SK-N-SH (cell line): ENCODE measurements at regions not wholly inside any gene's neighbourhood (a gene's known extent, or its start where the extent isn't known, plus 50 kb on each side); places are given as distances from the start of the nearest gene placed in this dataset.

Experiments
- CTCF ChIA-PET: fragments of 300-600, 350-600 bp; formaldehyde crosslinking; extraction: SDS; loops from one replicate; lab custom pipeline; 2021; lab: Yijun Ruan, JAX
- POLR2A ChIA-PET: fragments of 350-600 bp; sonication (Branson Sonifier 250); formaldehyde crosslinking; extraction: SDS; loops from one replicate; lab custom pipeline; 2020; ENCODE audit warnings: antibody characterized with exemption, inconsistent platforms; lab: Yijun Ruan, JAX
- DNase-seq: peaks from one replicate; pipeline ENCODE4 v3.0.0; 2012
- H2AFZ ChIP-seq: fragments of 200-600 bp; sonication (generic); 2 replicates; pipeline ENCODE4 v1.8.1; 2016; ENCODE audit warnings: antibody characterized with exemption, mild to moderate bottlenecking, low read depth
- H3F3A ChIP-seq: fragments of 200-600 bp; sonication (generic); replicated peaks from 2 replicates; pipeline ENCODE3; 2016; ENCODE audit warnings: antibody characterized with exemption, mild to moderate bottlenecking; ENCODE audit not compliant: insufficient read depth
- H3K27ac ChIP-seq, 2 experiments: fragments of 200-500 bp in 1 of 2; fragments of 200-600 bp in 1 of 2; sonication (Bioruptor generic) in 1 of 2; sonication (generic), shearing (Covaris generic) in 1 of 2; 2 replicates each; pipeline versions ENCODE4 v1.5.1 to v1.6.1; 2014 to 2016; ENCODE audit warnings: low read depth in 2 of 2, inconsistent platforms in 1 of 2, low read length in 1 of 2, mild to moderate bottlenecking in 1 of 2, mixed read lengths in 1 of 2
- H3K27me3 ChIP-seq: fragments of 200-600 bp; sonication (generic), shearing (Covaris generic); 2 replicates; pipeline ENCODE4 v1.6.1; 2016; ENCODE audit warnings: mixed run types; ENCODE audit not compliant: insufficient read depth
- H3K36me3 ChIP-seq, 2 experiments: fragments of 200-500 bp in 1 of 2; fragments of 200-600 bp in 1 of 2; sonication (Bioruptor generic) in 1 of 2; sonication (generic) in 1 of 2; replicated peaks in 1 of 2; 2 replicates each; pipeline versions ENCODE3 to v1.5.1; 2014 to 2016; ENCODE audit warnings: low read length in 1 of 2, mild to moderate bottlenecking in 1 of 2; ENCODE audit not compliant: insufficient read depth in 2 of 2, control insufficient read depth in 1 of 2
- H3K4me1 ChIP-seq, 2 experiments: fragments of 200-500 bp in 1 of 2; fragments of 200-600 bp in 1 of 2; sonication (Bioruptor generic) in 1 of 2; sonication (generic), shearing (Covaris generic) in 1 of 2; 2 replicates each; pipeline versions ENCODE4 v1.5.1 to v1.6.1; 2014 to 2016; ENCODE audit warnings: low read depth in 1 of 2, low read length in 1 of 2, mixed run types in 1 of 2; ENCODE audit not compliant: insufficient read depth in 2 of 2, control insufficient read depth in 1 of 2
- H3K4me2 ChIP-seq: fragments of 200-600 bp; sonication (generic), shearing (Covaris generic); 2 replicates; pipeline ENCODE4 v1.6.1; 2017; ENCODE audit warnings: mixed run types
- H3K4me3 ChIP-seq, 2 experiments: fragments of 200-500 bp in 1 of 2; fragments of 200-600 bp in 1 of 2; sonication (Bioruptor generic) in 1 of 2; sonication (generic), shearing (Covaris generic) in 1 of 2; 2 replicates each; pipeline versions ENCODE4 v1.5.1 to v1.8.1; 2014 to 2016; ENCODE audit warnings: low read depth in 2 of 2, inconsistent platforms in 1 of 2, low read length in 1 of 2, mild to moderate bottlenecking in 1 of 2, mixed read lengths in 1 of 2, moderate library complexity in 1 of 2
- H3K79me2 ChIP-seq: fragments of 200-600 bp; sonication (generic); 2 replicates; pipeline ENCODE4 v1.8.1; 2017; ENCODE audit warnings: mild to moderate bottlenecking; ENCODE audit not compliant: insufficient read depth
- H3K9ac ChIP-seq: fragments of 200-600 bp; sonication (generic); 2 replicates; pipeline ENCODE4 v1.6.1; 2017; ENCODE audit warnings: mixed run types
- H3K9me2 ChIP-seq: fragments of 200-600 bp; sonication (generic); 2 replicates; pipeline ENCODE4 v1.6.1; 2017; ENCODE audit warnings: mixed run types
- H3K9me3 ChIP-seq: fragments of 200-600 bp; sonication (generic); 2 replicates; pipeline ENCODE4 v1.6.1; 2017; ENCODE audit warnings: mixed run types, mild to moderate bottlenecking, moderate library complexity
- H4K20me1 ChIP-seq: fragments of 200-600 bp; sonication (generic); 2 replicates; pipeline ENCODE4 v1.6.1; 2017; ENCODE audit warnings: mild to moderate bottlenecking, mixed run types; ENCODE audit not compliant: insufficient read depth
- ELF1 ChIP-seq: IDR thresholded peaks from 2 replicates; pipeline ENCODE4 v1.4.0; 2012
- EP300 ChIP-seq, 2 experiments: IDR thresholded peaks; 2 replicates each; pipeline versions ENCODE4 v1.4.0 to v1.6.1; 2012; ENCODE audit warnings: borderline replicate concordance in 1 of 2, low read depth in 1 of 2, low read length in 1 of 2
- GABPA ChIP-seq: IDR thresholded peaks from 2 replicates; pipeline ENCODE4 v1.4.0; 2012; ENCODE audit warnings: low read depth, mild to moderate bottlenecking
- MEF2A ChIP-seq: IDR thresholded peaks from 2 replicates; pipeline ENCODE4 v1.4.0; 2012; ENCODE audit warnings: low read depth, borderline replicate concordance
- NRF1 ChIP-seq: IDR thresholded peaks from 2 replicates; pipeline ENCODE4 v1.6.1; 2012; ENCODE audit warnings: low read depth, mild to moderate bottlenecking, low read length
- RAD21 ChIP-seq: IDR thresholded peaks from 2 replicates; pipeline ENCODE4 v1.6.1; 2012; ENCODE audit warnings: mild to moderate bottlenecking, low read length
- RFX5 ChIP-seq: IDR thresholded peaks from 2 replicates; pipeline ENCODE4 v1.6.1; 2012; ENCODE audit warnings: mild to moderate bottlenecking, improper control_type of control experiment, low read length
- SIN3A ChIP-seq: IDR thresholded peaks from 2 replicates; pipeline ENCODE4 v1.6.1; 2012; ENCODE audit warnings: low read depth, mild to moderate bottlenecking, low read length, moderate library complexity, borderline replicate concordance
- TEAD4 ChIP-seq: IDR thresholded peaks from 2 replicates; pipeline ENCODE4 v1.4.0; 2012; ENCODE audit warnings: mild to moderate bottlenecking, borderline replicate concordance; ENCODE audit not compliant: insufficient read depth
- YY1 ChIP-seq: IDR thresholded peaks from 2 replicates; pipeline ENCODE4 v1.4.0; 2012; ENCODE audit warnings: low read depth, mild to moderate bottlenecking
- WGBS: methylation state at CpG from one replicate; pipeline ENCODE4 v1.1.6; 2017; ENCODE audit warnings: low lambda C conversion rate; 5-methylcytosine and 5-hydroxymethylcytosine counted together
- TF ChIP-seq, protein P1 (sequence below): IDR thresholded peaks from 2 replicates; pipeline ENCODE4 v1.6.1; 2012; ENCODE audit warnings: mild to moderate bottlenecking, low read depth, low read length, moderate library complexity
- TF ChIP-seq, protein P2 (sequence below): fragments of 150-350 bp; IDR thresholded peaks from 2 replicates; pipeline ENCODE4 v1.6.1; 2017; ENCODE audit warnings: antibody characterized with exemption, low read length, low read depth, borderline replicate concordance
- TF ChIP-seq, protein P3 (sequence below): fragments of 200-600 bp; sonication (generic); IDR thresholded peaks from 2 replicates; pipeline ENCODE4 v1.6.1; 2017; ENCODE audit warnings: antibody characterized with exemption, mild to moderate bottlenecking, moderate library complexity
- TF ChIP-seq, protein P4 (sequence below): IDR thresholded peaks from 2 replicates; pipeline ENCODE4; 2012

DNA sequence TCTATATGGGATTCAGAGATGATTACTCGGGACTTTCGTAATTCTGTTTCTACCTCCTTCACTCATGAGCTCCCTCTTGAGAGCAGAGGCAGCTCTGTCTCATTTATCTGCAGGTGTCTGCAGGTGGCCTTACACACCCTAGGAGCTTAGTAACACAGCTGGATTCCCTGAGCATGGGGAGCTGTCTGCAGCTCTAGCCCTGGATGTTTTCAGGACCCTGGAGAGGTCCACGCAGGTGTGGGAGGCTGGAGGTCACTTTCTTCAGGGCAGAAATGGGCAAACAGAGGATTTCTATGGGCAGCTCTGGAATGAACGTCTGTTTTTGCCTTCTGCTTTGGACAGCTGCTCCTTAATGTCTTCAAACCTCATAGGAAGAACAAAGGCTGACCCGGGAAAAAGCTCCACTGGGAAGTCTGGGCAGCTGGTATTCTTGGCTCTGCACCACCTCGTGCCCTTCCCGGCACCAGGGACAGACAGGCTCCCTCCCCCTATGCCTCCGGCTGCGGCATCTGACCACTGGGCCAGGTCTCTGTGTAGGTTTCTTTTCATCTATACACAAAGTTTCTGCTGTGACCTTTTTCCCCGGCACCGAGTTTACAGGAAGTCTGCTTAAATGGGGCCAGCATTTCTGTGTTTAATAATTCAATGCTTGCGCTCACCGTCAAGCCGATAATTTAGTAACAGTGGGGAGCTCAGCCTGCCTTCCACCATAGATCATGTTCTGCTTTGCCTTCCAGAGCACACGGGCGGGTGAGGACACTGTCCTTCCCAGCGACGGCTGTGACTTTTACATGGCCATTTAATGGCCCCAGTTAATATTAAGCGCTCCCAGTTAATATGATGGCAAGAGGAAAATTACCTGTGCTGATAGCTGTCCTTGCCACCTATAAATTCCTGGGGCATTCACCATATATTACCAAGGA is 320.2 kb upstream of the SFSWAP start:
- Histone ChIP-seq H3K9me3 (no peaks in the 10 kb centered on the region), H3K4me2 (no peak overlapping the region), H3K4me1 (peaks cover 0 to 30% of the 10 kb centered on the region in 2 experiments; a peak in 1 of 4 replicates), H3F3A (no peaks in the 10 kb centered on the region), H3K27ac (peak overlapping the region in 1 of 2 experiments; percentile 39; a peak in 1 of 4 replicates), H2AFZ (no peak overlapping the region), H4K20me1 (no peaks in the 10 kb centered on the region), H3K9me2 (no peaks in the 10 kb centered on the region), H3K36me3 (no peaks in the 10 kb centered on the region), H3K9ac (no peak overlapping the region), H3K27me3 (no peaks in the 10 kb centered on the region), H3K4me3 (no peak overlapping the region), H3K79me2 (no peaks in the 10 kb centered on the region)
- WGBS = 39% methylated on average over 19 of the region's 19 CpGs
- no peak for DNase-seq
- TF ChIP-seq SIN3A (no peak), RFX5 (no peak), ELF1 (no peak), TEAD4 (no peak), GABPA (no peak), MEF2A (no peak), NRF1 (no peak), RAD21 (no peak)
- TF ChIP-seq, protein P1, sequence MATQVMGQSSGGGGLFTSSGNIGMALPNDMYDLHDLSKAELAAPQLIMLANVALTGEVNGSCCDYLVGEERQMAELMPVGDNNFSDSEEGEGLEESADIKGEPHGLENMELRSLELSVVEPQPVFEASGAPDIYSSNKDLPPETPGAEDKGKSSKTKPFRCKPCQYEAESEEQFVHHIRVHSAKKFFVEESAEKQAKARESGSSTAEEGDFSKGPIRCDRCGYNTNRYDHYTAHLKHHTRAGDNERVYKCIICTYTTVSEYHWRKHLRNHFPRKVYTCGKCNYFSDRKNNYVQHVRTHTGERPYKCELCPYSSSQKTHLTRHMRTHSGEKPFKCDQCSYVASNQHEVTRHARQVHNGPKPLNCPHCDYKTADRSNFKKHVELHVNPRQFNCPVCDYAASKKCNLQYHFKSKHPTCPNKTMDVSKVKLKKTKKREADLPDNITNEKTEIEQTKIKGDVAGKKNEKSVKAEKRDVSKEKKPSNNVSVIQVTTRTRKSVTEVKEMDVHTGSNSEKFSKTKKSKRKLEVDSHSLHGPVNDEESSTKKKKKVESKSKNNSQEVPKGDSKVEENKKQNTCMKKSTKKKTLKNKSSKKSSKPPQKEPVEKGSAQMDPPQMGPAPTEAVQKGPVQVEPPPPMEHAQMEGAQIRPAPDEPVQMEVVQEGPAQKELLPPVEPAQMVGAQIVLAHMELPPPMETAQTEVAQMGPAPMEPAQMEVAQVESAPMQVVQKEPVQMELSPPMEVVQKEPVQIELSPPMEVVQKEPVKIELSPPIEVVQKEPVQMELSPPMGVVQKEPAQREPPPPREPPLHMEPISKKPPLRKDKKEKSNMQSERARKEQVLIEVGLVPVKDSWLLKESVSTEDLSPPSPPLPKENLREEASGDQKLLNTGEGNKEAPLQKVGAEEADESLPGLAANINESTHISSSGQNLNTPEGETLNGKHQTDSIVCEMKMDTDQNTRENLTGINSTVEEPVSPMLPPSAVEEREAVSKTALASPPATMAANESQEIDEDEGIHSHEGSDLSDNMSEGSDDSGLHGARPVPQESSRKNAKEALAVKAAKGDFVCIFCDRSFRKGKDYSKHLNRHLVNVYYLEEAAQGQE = no peak
- ChIA-PET POLR2A (no interaction called here), CTCF (interaction anchor here (0.7 kb wide), 1 partner anchor 64 kb away, joined by 3 read pairs; no protein-coding TSS in a partner anchor)

DNA sequence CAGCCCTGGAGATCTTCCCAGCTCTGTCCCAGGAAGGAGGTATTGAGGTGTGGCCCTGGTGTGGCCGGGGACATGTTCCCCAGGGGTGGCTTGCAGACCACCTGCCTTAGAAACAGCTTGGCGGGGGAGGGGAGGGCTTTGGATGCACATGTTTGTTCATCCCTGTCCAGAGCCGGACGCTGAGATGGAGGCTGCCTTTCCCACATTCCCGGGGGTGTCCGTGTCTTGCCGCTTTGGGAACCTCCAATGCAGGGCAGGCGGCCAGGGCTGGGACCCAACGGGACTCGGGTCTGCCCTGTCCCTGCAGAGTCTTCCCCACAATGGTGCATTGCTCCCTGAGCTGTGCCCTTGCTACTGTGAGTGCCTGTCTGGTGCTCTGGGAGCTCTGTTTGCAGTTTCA is 319.5 kb upstream of the SFSWAP start:
- CTCF ChIA-PET = interaction anchor here (0.6 kb wide), 1 partner anchor 394 kb away, joined by 3 read pairs; no protein-coding TSS in a partner anchor
- no peak for TF ChIP-seq YY1
- TF ChIP-seq, protein P2, sequence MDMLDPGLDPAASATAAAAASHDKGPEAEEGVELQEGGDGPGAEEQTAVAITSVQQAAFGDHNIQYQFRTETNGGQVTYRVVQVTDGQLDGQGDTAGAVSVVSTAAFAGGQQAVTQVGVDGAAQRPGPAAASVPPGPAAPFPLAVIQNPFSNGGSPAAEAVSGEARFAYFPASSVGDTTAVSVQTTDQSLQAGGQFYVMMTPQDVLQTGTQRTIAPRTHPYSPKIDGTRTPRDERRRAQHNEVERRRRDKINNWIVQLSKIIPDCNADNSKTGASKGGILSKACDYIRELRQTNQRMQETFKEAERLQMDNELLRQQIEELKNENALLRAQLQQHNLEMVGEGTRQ = no peak
- TF ChIP-seq, protein P1 = no peak
- TF ChIP-seq, protein P3, sequence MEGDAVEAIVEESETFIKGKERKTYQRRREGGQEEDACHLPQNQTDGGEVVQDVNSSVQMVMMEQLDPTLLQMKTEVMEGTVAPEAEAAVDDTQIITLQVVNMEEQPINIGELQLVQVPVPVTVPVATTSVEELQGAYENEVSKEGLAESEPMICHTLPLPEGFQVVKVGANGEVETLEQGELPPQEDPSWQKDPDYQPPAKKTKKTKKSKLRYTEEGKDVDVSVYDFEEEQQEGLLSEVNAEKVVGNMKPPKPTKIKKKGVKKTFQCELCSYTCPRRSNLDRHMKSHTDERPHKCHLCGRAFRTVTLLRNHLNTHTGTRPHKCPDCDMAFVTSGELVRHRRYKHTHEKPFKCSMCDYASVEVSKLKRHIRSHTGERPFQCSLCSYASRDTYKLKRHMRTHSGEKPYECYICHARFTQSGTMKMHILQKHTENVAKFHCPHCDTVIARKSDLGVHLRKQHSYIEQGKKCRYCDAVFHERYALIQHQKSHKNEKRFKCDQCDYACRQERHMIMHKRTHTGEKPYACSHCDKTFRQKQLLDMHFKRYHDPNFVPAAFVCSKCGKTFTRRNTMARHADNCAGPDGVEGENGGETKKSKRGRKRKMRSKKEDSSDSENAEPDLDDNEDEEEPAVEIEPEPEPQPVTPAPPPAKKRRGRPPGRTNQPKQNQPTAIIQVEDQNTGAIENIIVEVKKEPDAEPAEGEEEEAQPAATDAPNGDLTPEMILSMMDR = no peak
- TF ChIP-seq GABPA = no peak
- TF ChIP-seq EP300 (IDR thresholded peaks at IDR 0.05; ENCODE audit: borderline replicate concordance in 1 of 2, low read depth in 1 of 2, low read length in 1 of 2) = no peak
- TF ChIP-seq, protein P4, sequence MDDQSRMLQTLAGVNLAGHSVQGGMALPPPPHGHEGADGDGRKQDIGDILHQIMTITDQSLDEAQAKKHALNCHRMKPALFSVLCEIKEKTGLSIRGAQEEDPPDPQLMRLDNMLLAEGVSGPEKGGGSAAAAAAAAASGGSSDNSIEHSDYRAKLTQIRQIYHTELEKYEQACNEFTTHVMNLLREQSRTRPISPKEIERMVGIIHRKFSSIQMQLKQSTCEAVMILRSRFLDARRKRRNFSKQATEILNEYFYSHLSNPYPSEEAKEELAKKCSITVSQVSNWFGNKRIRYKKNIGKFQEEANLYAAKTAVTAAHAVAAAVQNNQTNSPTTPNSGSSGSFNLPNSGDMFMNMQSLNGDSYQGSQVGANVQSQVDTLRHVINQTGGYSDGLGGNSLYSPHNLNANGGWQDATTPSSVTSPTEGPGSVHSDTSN = no peak

More for the DNA sequence above, 319.5 kb upstream of the SFSWAP start:
- Histone ChIP-seq H3K9me3 (no peaks in the 10 kb centered on the region), H3K36me3 (no peaks in the 10 kb centered on the region), H3K9me2 (no peaks in the 10 kb centered on the region), H2AFZ (no peak overlapping the region), H3K27ac (no peak overlapping the region), H3F3A (no peaks in the 10 kb centered on the region), H4K20me1 (no peaks in the 10 kb centered on the region), H3K9ac (no peak overlapping the region), H3K27me3 (no peaks in the 10 kb centered on the region), H3K79me2 (no peaks in the 10 kb centered on the region), H3K4me3 (no peak overlapping the region), H3K4me1 (peaks cover 0 to 30% of the 10 kb centered on the region in 2 experiments; a peak in 1 of 4 replicates), H3K4me2 (no peak overlapping the region)
- POLR2A ChIA-PET = no interaction called here
- 60% methylated on average over 1 of the region's 10 CpGs for WGBS
- DNase-seq = no peak
